GM10248 (cell line): ENCODE measurements at regions not wholly inside any gene's neighbourhood (a gene's known extent, or its start where the extent isn't known, plus 50 kb on each side); places are given as distances from the start of the nearest gene placed in this dataset.

Experiments
- CTCF ChIA-PET: fragments of 300-600 bp; sonication (Branson Sonifier 250); formaldehyde crosslinking; extraction: SDS; loops from one replicate; lab custom pipeline; 2021; ENCODE audit warnings: antibody characterized with exemption; lab: Yijun Ruan, JAX
- POLR2A ChIA-PET: fragments of 350-650 bp; sonication (Branson Sonifier 250); formaldehyde crosslinking; extraction: SDS; loops from one replicate; lab custom pipeline; 2020; ENCODE audit warnings: antibody characterized with exemption; lab: Yijun Ruan, JAX
- DNase-seq: peaks from one replicate; pipeline ENCODE4 v3.0.0; 2012; ENCODE audit errors: extremely low spot score
- CTCF ChIP-seq: IDR thresholded peaks from 2 replicates; pipeline ENCODE4 v1.5.1; 2012; ENCODE audit warnings: mild to moderate bottlenecking, low read depth; ENCODE audit errors: extremely low read depth, missing control alignments, control extremely low read depth

- POLR2A ChIA-PET: no interaction called here
- DNase-seq: no peak
- no peak for TF ChIP-seq CTCF
- CTCF ChIA-PET: interaction anchor here (2.4 kb wide), 1 partner anchor 12 kb away, joined by 12 read pairs; no protein-coding TSS in a partner anchor
Observed at GRCh38 chr2:3948191-3948590, 244.8 kb downstream of the DCDC2C start.

GRCh38 chr2:3951131-3951954 lies 248.0 kb downstream of the DCDC2C start:
- ChIA-PET POLR2A (no interaction called here), CTCF (interaction anchor here (1.7 kb wide), 1 partner anchor 29 kb away, joined by 3 read pairs; no protein-coding TSS in a partner anchor)
- TF ChIP-seq CTCF: no peak
- DNase-seq: no peak

GRCh38 chr2:3952866-3953516 lies 249.6 kb downstream of the DCDC2C start:
- no peak for TF ChIP-seq CTCF
- ChIA-PET CTCF (no interaction called here), POLR2A (no interaction called here)
- no peak for DNase-seq

GRCh38 chr2:3954261-3954660 lies 250.9 kb downstream of the DCDC2C start:
- no peak for TF ChIP-seq CTCF
- no peak for DNase-seq
- ChIA-PET POLR2A (no interaction called here), CTCF (no interaction called here)

GRCh38 chr2:3956406-3956805 lies 253.0 kb downstream of the DCDC2C start:
- no peak for DNase-seq
- ChIA-PET POLR2A (no interaction called here), CTCF (interaction anchor here (0.7 kb wide), 2 partner anchors 10 to 37 kb away, joined by 3 read pairs; no protein-coding TSS in a partner anchor)
- no peak for TF ChIP-seq CTCF

- no peak for TF ChIP-seq CTCF
- DNase-seq: no peak
- POLR2A ChIA-PET: no interaction called here
- CTCF ChIA-PET: no interaction called here
Observed at GRCh38 chr2:3956892-3957291, 253.5 kb downstream of the DCDC2C start.
